Glutamatergic neuron (in vitro differentiated cells): ENCODE measurements at regions not wholly inside any gene's neighbourhood (a gene's known extent, or its start where the extent isn't known, plus 50 kb on each side); places are given as distances from the start of the nearest gene placed in this dataset.

Source experiments
- DNase-seq: peaks from one replicate; pipeline ENCODE4 v3.0.0; 2022
- H3K27ac Mint-ChIP-seq: one replicate; pipeline ENCODE4 v1.8.0; 2020; ENCODE audit warnings: mild to moderate bottlenecking, mixed read lengths, inconsistent platforms; ENCODE audit not compliant: unreplicated experiment
- H3K27me3 Mint-ChIP-seq: one replicate; pipeline ENCODE4 v1.8.0; 2020; ENCODE audit warnings: mild to moderate bottlenecking, moderate library complexity, mixed read lengths, inconsistent platforms; ENCODE audit not compliant: unreplicated experiment
- H3K36me3 Mint-ChIP-seq: one replicate; pipeline ENCODE4 v1.8.0; 2020; ENCODE audit warnings: mild to moderate bottlenecking, mixed read lengths, inconsistent platforms; ENCODE audit not compliant: unreplicated experiment
- H3K4me1 Mint-ChIP-seq: one replicate; pipeline ENCODE4 v1.8.0; 2020; ENCODE audit warnings: mild to moderate bottlenecking, low read depth, mixed read lengths, inconsistent platforms; ENCODE audit not compliant: unreplicated experiment
- H3K4me3 Mint-ChIP-seq: one replicate; pipeline ENCODE4 v1.8.0; 2020; ENCODE audit warnings: mild to moderate bottlenecking, mixed read lengths, inconsistent platforms; ENCODE audit not compliant: unreplicated experiment
- H3K9me3 Mint-ChIP-seq: one replicate; pipeline ENCODE4 v1.8.0; 2020; ENCODE audit warnings: mild to moderate bottlenecking, moderate library complexity, mixed read lengths, inconsistent platforms; ENCODE audit not compliant: unreplicated experiment
- CTCF ChIP-seq: fragments of 200-600 bp; sonication (generic); IDR thresholded peaks from one replicate; pipeline ENCODE4 v1.5.0; 2021; ENCODE audit not compliant: partially characterized antibody, unreplicated experiment

- Mint-ChIP-seq H3K27me3 (no peaks in the 10 kb centered on the region), H3K4me1 (no peaks in the 10 kb centered on the region), H3K36me3 (peaks cover 4% of the 10 kb centered on the region), H3K4me3 (no peak overlapping the region), H3K9me3 (peaks cover 4% of the 10 kb centered on the region), H3K27ac (no peak overlapping the region)
- DNase-seq: no peak
- no peak for TF ChIP-seq CTCF
Observed at GRCh38 chr7:24477398-24478136, 95.7 kb upstream of the PALS2 start.

GRCh38 chr7:24478137-24478655 is 95.1 kb upstream of the PALS2 start:
- H3K27ac Mint-ChIP-seq: no peak overlapping the region
- H3K4me1 Mint-ChIP-seq: no peaks in the 10 kb centered on the region
- H3K36me3 Mint-ChIP-seq: peaks cover 4% of the 10 kb centered on the region
- no peak for TF ChIP-seq CTCF
- H3K4me3 Mint-ChIP-seq: no peak overlapping the region
- no peaks in the 10 kb centered on the region for H3K27me3 Mint-ChIP-seq
- peaks cover 4% of the 10 kb centered on the region for H3K9me3 Mint-ChIP-seq
- no peak for DNase-seq

GRCh38 chr7:24480501-24480900 is 92.8 kb upstream of the PALS2 start:
- no peak for TF ChIP-seq CTCF
- H3K27me3 Mint-ChIP-seq: no peaks in the 10 kb centered on the region
- H3K27ac Mint-ChIP-seq: no peak overlapping the region
- H3K4me3 Mint-ChIP-seq: no peak overlapping the region
- peaks cover 4% of the 10 kb centered on the region for H3K9me3 Mint-ChIP-seq
- no peak for DNase-seq
- H3K4me1 Mint-ChIP-seq: no peaks in the 10 kb centered on the region
- H3K36me3 Mint-ChIP-seq: peaks cover 4% of the 10 kb centered on the region

- Mint-ChIP-seq H3K27ac (no peak overlapping the region), H3K36me3 (peaks cover 4% of the 10 kb centered on the region), H3K27me3 (no peaks in the 10 kb centered on the region), H3K9me3 (peaks cover 4% of the 10 kb centered on the region), H3K4me1 (no peaks in the 10 kb centered on the region), H3K4me3 (no peak overlapping the region)
- no peak for DNase-seq
- no peak for TF ChIP-seq CTCF
Observed at GRCh38 chr7:24483804-24484203, 89.4 kb upstream of the PALS2 start.

- Mint-ChIP-seq H3K27me3 (no peaks in the 10 kb centered on the region), H3K36me3 (no peaks in the 10 kb centered on the region), H3K9me3 (peaks cover 2% of the 10 kb centered on the region), H3K4me1 (no peaks in the 10 kb centered on the region), H3K4me3 (no peak overlapping the region), H3K27ac (no peak overlapping the region)
- no peak for TF ChIP-seq CTCF
- DNase-seq: no peak
Observed at GRCh38 chr7:24492576-24492975, 80.7 kb upstream of the PALS2 start.
